Endodermal cell (in vitro differentiated cells): ENCODE measurements at regions not wholly inside any gene's neighbourhood (a gene's known extent, or its start where the extent isn't known, plus 50 kb on each side); places are given as distances from the start of the nearest gene placed in this dataset.

Source experiments
- DNase-seq: peaks from one replicate; pipeline ENCODE4 v3.0.0-alpha.2; 2017
- H3K27ac ChIP-seq: 2 replicates; pipeline ENCODE4 v1.5.1; 2013; ENCODE audit warnings: mild to moderate bottlenecking, low read depth, low read length, moderate library complexity
- H3K27me3 ChIP-seq: 2 replicates; pipeline ENCODE4 v1.6.1; 2013; ENCODE audit warnings: mild to moderate bottlenecking, low read length, moderate library complexity; ENCODE audit not compliant: insufficient read depth, control insufficient read depth, poor library complexity, severe bottlenecking
- H3K36me3 ChIP-seq: 2 replicates; pipeline ENCODE4 v1.7.0; 2013; ENCODE audit warnings: mild to moderate bottlenecking, low read length, moderate library complexity; ENCODE audit not compliant: control insufficient read depth, insufficient read depth
- H3K4me1 ChIP-seq: one replicate; pipeline ENCODE4 v1.7.0; 2013; ENCODE audit warnings: low read length; ENCODE audit not compliant: control insufficient read depth, insufficient read depth
- H3K4me3 ChIP-seq: 2 replicates; pipeline ENCODE4 v1.5.1; 2013; ENCODE audit warnings: mild to moderate bottlenecking, low read length, moderate library complexity
- H3K9ac ChIP-seq: 2 replicates; pipeline ENCODE4 v1.6.1; 2013; ENCODE audit warnings: mild to moderate bottlenecking, low read length, moderate library complexity; ENCODE audit not compliant: poor library complexity, severe bottlenecking; ENCODE audit errors: extremely low read depth
- H3K9me3 ChIP-seq: 2 replicates; pipeline ENCODE4 v1.6.1; 2013; ENCODE audit warnings: mild to moderate bottlenecking, low read length, moderate library complexity; ENCODE audit not compliant: control insufficient read depth
- H3K27ac Mint-ChIP-seq: 2 replicates; pipeline ENCODE4 v1.8.0; 2020; ENCODE audit warnings: mixed read lengths
- H3K27me3 Mint-ChIP-seq: 2 replicates; pipeline ENCODE4 v1.8.0; 2021; ENCODE audit warnings: mild to moderate bottlenecking, mixed read lengths; ENCODE audit not compliant: insufficient read depth
- H3K36me3 Mint-ChIP-seq: 2 replicates; pipeline ENCODE4 v1.8.0; 2020; ENCODE audit warnings: low read depth, mixed read lengths
- H3K4me1 Mint-ChIP-seq: 2 replicates; pipeline ENCODE4 v1.8.0; 2020; ENCODE audit warnings: mixed read lengths
- H3K4me3 Mint-ChIP-seq: 2 replicates; pipeline ENCODE4 v1.8.0; 2020; ENCODE audit warnings: mild to moderate bottlenecking, moderate library complexity, mixed read lengths
- H3K9me3 Mint-ChIP-seq: 2 replicates; pipeline ENCODE4 v1.8.0; 2020; ENCODE audit warnings: mild to moderate bottlenecking, mixed read lengths
- WGBS, 2 experiments: methylation state at CpG; one replicate each; pipeline versions ENCODE4 v1.1.5 to v1.1.7; 2013; ENCODE audit warnings: missing lambda C conversion rate in 2 of 2, mixed read lengths in 1 of 2; ENCODE audit not compliant: insufficient coverage in 1 of 2, insufficient read length in 1 of 2; 5-methylcytosine and 5-hydroxymethylcytosine counted together
- TF ChIP-seq, protein P1 (sequence below): fragments of 200-600 bp; sonication (generic); conservative IDR thresholded peaks from 2 replicates; pipeline ENCODE4 v1.5.0; 2021; ENCODE audit warnings: antibody characterized with exemption, mild to moderate bottlenecking

DNA sequence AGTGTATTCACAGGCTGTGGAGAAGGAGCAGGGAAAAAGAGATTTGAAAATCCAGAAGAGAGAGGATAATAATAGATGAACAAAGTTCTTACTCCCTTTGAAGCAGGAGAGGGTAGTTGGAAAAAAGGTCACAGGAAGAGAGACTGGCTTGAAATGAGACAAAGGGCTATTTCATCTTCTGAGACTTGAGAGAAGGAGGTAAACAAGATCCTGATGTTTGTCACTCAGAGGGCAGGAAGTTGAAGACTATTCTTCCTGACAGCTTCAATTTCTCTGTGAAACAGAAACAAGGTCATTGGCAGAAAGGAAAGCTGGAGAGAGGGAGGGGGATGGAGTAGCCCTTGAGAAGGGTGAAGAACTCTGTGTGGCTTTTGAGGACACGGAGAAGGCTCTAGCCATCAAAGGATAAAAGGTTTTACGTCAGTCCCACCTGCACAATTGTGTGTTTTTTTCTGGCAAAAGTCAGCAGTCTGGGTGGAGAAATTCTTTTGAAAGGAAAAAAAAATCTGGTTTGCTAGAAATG, 216.1 kb upstream of the STEAP4 start:
- no peak overlapping the region for H3K4me3 ChIP-seq
- H3K27ac ChIP-seq, result no peak overlapping the region
- H3K4me1 ChIP-seq, result no peaks in the 10 kb centered on the region
- Mint-ChIP-seq H3K4me3 (no peak overlapping the region), H3K9me3 (no peaks in the 10 kb centered on the region), H3K27ac (no peak overlapping the region), H3K27me3 (no peaks in the 10 kb centered on the region), H3K36me3 (no peaks in the 10 kb centered on the region), H3K4me1 (peaks cover 6% of the 10 kb centered on the region)
- H3K27me3 ChIP-seq, result no peaks in the 10 kb centered on the region
- no peaks in the 10 kb centered on the region for H3K36me3 ChIP-seq
- no peaks in the 10 kb centered on the region for H3K9me3 ChIP-seq
- 60 to 85% methylated on average over 1 to 2 of the region's 2 CpGs for WGBS, 2 experiments
- TF ChIP-seq, protein P1, sequence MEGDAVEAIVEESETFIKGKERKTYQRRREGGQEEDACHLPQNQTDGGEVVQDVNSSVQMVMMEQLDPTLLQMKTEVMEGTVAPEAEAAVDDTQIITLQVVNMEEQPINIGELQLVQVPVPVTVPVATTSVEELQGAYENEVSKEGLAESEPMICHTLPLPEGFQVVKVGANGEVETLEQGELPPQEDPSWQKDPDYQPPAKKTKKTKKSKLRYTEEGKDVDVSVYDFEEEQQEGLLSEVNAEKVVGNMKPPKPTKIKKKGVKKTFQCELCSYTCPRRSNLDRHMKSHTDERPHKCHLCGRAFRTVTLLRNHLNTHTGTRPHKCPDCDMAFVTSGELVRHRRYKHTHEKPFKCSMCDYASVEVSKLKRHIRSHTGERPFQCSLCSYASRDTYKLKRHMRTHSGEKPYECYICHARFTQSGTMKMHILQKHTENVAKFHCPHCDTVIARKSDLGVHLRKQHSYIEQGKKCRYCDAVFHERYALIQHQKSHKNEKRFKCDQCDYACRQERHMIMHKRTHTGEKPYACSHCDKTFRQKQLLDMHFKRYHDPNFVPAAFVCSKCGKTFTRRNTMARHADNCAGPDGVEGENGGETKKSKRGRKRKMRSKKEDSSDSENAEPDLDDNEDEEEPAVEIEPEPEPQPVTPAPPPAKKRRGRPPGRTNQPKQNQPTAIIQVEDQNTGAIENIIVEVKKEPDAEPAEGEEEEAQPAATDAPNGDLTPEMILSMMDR, result no peak
- no peak overlapping the region for H3K9ac ChIP-seq
- no peak for DNase-seq

DNA sequence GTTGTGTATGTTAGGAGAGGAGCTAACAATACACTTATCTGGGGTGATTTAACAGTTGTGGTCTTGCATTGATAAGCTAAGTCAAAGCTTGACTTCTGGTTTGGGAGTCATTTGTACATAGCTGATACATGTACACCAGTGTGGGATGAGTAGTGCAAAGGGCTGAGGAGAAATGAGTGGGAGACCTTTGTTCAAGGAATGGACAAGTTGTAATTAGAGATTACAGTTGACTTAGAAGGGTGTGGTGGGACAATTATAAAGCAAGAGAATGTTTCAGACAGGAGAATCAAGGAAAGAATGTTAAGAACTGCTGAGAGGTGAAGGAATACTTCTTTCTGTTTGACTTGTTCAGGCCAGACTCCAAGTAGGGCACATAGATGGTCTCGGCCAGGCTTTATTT, 209.7 kb upstream of the STEAP4 start:
- H3K4me1 ChIP-seq, result no peaks in the 10 kb centered on the region

DNA sequence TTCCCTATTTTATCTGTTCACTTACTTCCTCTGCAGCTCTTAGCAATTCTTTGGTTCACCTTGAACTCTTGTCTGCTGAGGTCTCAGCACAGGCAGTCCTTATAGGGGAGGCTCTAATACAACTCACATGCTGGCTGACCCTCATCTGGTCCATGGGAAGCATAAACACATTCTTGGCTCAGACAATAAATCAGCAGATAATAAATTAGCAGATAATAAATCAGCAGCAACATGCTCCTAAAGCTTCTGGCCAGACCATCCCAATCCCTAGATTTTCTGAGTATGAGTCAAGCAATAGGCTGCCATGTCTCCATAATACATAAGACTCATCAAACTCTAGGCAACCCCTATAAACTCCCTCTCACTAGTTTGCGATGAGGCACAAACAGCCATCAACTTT, 208.6 kb upstream of the STEAP4 start:
- Mint-ChIP-seq H3K4me1 (no peaks in the 10 kb centered on the region), H3K27me3 (no peaks in the 10 kb centered on the region), H3K36me3 (no peaks in the 10 kb centered on the region), H3K9me3 (no peaks in the 10 kb centered on the region), H3K27ac (no peak overlapping the region), H3K4me3 (no peak overlapping the region)
- Histone ChIP-seq H3K27me3 (no peaks in the 10 kb centered on the region), H3K36me3 (no peaks in the 10 kb centered on the region), H3K9ac (no peak overlapping the region), H3K9me3 (peaks cover 7% of the 10 kb centered on the region), H3K4me3 (no peak overlapping the region), H3K27ac (no peak overlapping the region), H3K4me1 (no peaks in the 10 kb centered on the region)
- DNase-seq, result no peak
- TF ChIP-seq, protein P1, result no peak
- 84 to 100% methylated on average over 1 of the region's 1 CpG for WGBS, 2 experiments

More for the DNA sequence above, 209.7 kb upstream of the STEAP4 start:
- H3K27me3 ChIP-seq, result no peaks in the 10 kb centered on the region
- no peak for DNase-seq
- Mint-ChIP-seq H3K36me3 (no peaks in the 10 kb centered on the region), H3K9me3 (no peaks in the 10 kb centered on the region), H3K27ac (no peak overlapping the region), H3K4me1 (no peaks in the 10 kb centered on the region), H3K27me3 (no peaks in the 10 kb centered on the region), H3K4me3 (no peak overlapping the region)
- no peak overlapping the region for H3K9ac ChIP-seq
- no peaks in the 10 kb centered on the region for H3K36me3 ChIP-seq
- H3K9me3 ChIP-seq, result peaks cover under 1% of the 10 kb centered on the region
- H3K4me3 ChIP-seq, result no peak overlapping the region
- H3K27ac ChIP-seq, result no peak overlapping the region
- WGBS, 2 experiments, result 92% methylated on average over 1 of the region's 1 CpG; no CpG with 5 or more reads in 1 of the 2 experiments
- TF ChIP-seq, protein P1, result no peak
